ENCODE measurements at regions not wholly inside any gene's neighbourhood (a gene's known extent, or its start where the extent isn't known, plus 50 kb on each side); places are given as distances from the start of the nearest gene placed in this dataset.

DNA sequence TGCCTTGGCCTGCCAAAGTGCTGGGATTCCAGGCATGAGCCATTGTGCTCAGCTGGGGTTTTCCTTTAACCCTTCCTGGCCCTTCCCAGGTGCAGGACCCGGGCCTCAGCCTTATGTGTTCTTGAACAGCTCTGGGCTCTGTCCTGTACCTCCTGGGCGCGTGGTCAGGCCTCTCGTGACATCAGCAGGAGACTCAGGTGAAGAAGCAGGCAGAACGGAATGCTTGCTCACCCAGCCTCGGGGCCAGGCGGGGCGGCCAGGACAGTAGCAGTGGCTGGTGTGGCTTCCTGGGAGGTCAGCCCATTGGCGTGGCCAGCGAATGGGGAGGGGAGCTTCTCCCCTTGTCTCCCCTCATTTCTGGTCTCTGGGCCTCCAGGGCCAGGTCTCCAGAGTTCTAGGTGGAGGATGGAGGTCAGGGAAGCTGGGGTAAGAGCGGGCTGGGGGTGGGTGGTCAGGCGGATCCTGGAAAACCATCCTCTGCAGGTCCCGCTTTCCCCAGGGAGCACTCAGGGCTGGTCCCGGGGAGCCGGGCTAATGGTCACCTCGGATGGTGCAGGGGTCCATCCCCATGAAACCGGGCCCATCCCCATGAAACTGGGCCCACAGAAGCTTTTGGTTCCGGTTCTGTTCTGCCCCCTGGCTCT lies 281.5 kb downstream of the SEC14L1 start:
- TF ChIP-seq, protein P1, sequence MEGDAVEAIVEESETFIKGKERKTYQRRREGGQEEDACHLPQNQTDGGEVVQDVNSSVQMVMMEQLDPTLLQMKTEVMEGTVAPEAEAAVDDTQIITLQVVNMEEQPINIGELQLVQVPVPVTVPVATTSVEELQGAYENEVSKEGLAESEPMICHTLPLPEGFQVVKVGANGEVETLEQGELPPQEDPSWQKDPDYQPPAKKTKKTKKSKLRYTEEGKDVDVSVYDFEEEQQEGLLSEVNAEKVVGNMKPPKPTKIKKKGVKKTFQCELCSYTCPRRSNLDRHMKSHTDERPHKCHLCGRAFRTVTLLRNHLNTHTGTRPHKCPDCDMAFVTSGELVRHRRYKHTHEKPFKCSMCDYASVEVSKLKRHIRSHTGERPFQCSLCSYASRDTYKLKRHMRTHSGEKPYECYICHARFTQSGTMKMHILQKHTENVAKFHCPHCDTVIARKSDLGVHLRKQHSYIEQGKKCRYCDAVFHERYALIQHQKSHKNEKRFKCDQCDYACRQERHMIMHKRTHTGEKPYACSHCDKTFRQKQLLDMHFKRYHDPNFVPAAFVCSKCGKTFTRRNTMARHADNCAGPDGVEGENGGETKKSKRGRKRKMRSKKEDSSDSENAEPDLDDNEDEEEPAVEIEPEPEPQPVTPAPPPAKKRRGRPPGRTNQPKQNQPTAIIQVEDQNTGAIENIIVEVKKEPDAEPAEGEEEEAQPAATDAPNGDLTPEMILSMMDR (IDR thresholded peaks at IDR 0.05; ENCODE audit: low read depth, low read length): no peak
- TF ChIP-seq EZH2phosphoT487 (IDR thresholded peaks at IDR 0.05; ENCODE audit: low read depth): no peak

All from OCI-LY3 (cell line).